ENCODE measurements at regions not wholly inside any gene's neighbourhood (a gene's known extent, or its start where the extent isn't known, plus 50 kb on each side); places are given as distances from the start of the nearest gene placed in this dataset.

- H3K4me2 ChIP-seq (ENCODE audit: low read depth, low read length), result no peak overlapping the region
- no peaks in the 10 kb centered on the region for H3K27me3 ChIP-seq (ENCODE audit: control insufficient read depth in 1 of 2, insufficient read depth in 2 of 2, low read length in 2 of 2)
- CTCF ChIA-PET (ENCODE audit: low intra/inter-chr PET ratio, low total read pairs), result no interaction called here
- POLR2A ChIA-PET, result no interaction called here
- in situ Hi-C loops (cut with HindIII; ENCODE audit: extremely low pct_ligation_motif_present, low pct_unique_long_range_greater_than_20kb) (no loop called here), intact Hi-C loops (cut with micrococcal nuclease; ENCODE audit: unreplicated experiment) (no loop called here)
- no peaks in the 10 kb centered on the region for H4K20me1 ChIP-seq (ENCODE audit: insufficient read depth, low read length)
- no peak for FAIRE-seq
- WGBS (ENCODE audit: low lambda C conversion rate), result 10% methylated on average over 5 of the region's 5 CpGs
- DNase-seq (ENCODE audit: low spot score), result no peak
- TF ChIP-seq SP5 (CRISPR knock-in tag; IDR thresholded peaks at IDR 0.05; ENCODE audit: borderline replicate concordance, low read depth), result no peak
- TF ChIP-seq KDM6A (CRISPR knock-in tag; IDR thresholded peaks at IDR 0.05; ENCODE audit: low read depth), result no peak
- no TSS peak for BruUV-seq (replicated peaks)
- no peak overlapping the region for H3K27ac ChIP-seq (ENCODE audit: extremely low read length, insufficient read depth, low read length)
- H3K9me3 ChIP-seq (ENCODE audit: low read length), result no peaks in the 10 kb centered on the region
- peak overlapping the region; percentile 6 for H2AFZ ChIP-seq (ENCODE audit: low read length)
- H3K36me3 ChIP-seq (replicated peaks in 1 of 2; ENCODE audit: control insufficient read depth in 1 of 2, insufficient read depth in 2 of 2, low read length in 2 of 2), result no peaks in the 10 kb centered on the region
- no peak overlapping the region for H3K4me3 ChIP-seq (replicated peaks in 1 of 3; ENCODE audit: insufficient read depth in 1 of 3, low read depth in 2 of 3, low read length in 3 of 3)
- H3K79me2 ChIP-seq (ENCODE audit: insufficient read depth, low read length), result no peaks in the 10 kb centered on the region
- ATAC-seq, result no peak
- H3K9ac ChIP-seq (ENCODE audit: insufficient read depth, low read depth, low read length), result no peak overlapping the region
- H3K4me1 ChIP-seq (ENCODE audit: insufficient read depth, low read length), result no peaks in the 10 kb centered on the region
Observed at GRCh38 chr11:82117362-82117761, 616.3 kb downstream of the FAM181B start.

- no peaks in the 10 kb centered on the region for H3K79me2 ChIP-seq (ENCODE audit: insufficient read depth, low read length)
- no peak overlapping the region for H3K27ac ChIP-seq (ENCODE audit: extremely low read length, insufficient read depth, low read length)
- BruUV-seq (replicated peaks), result no TSS peak
- H3K36me3 ChIP-seq (replicated peaks in 1 of 2; ENCODE audit: control insufficient read depth in 1 of 2, insufficient read depth in 2 of 2, low read length in 2 of 2), result no peaks in the 10 kb centered on the region
- H4K20me1 ChIP-seq (ENCODE audit: insufficient read depth, low read length), result no peaks in the 10 kb centered on the region
- no peaks in the 10 kb centered on the region for H3K9me3 ChIP-seq (ENCODE audit: low read length)
- H3K4me3 ChIP-seq (replicated peaks in 1 of 3; ENCODE audit: insufficient read depth in 1 of 3, low read depth in 2 of 3, low read length in 3 of 3), result no peak overlapping the region
- H3K4me2 ChIP-seq (ENCODE audit: low read depth, low read length), result peak overlapping the region; percentile 8; the same call in 1 of the 2 replicates
- H3K4me1 ChIP-seq (ENCODE audit: insufficient read depth, low read length), result no peaks in the 10 kb centered on the region
- no peaks in the 10 kb centered on the region for H3K27me3 ChIP-seq (ENCODE audit: control insufficient read depth in 1 of 2, insufficient read depth in 2 of 2, low read length in 2 of 2)
- ChIA-PET POLR2A (no interaction called here), CTCF (ENCODE audit: low intra/inter-chr PET ratio, low total read pairs) (no interaction called here)
- in situ Hi-C loops (cut with HindIII; ENCODE audit: extremely low pct_ligation_motif_present, low pct_unique_long_range_greater_than_20kb), result no loop called here
- FAIRE-seq (no peak), DNase-seq (ENCODE audit: low spot score) (no peak), ATAC-seq (no peak)
- under 1% methylated on average over 6 of the region's 6 CpGs for WGBS (ENCODE audit: low lambda C conversion rate)
- H2AFZ ChIP-seq (ENCODE audit: low read length), result no peak overlapping the region
- H3K9ac ChIP-seq (ENCODE audit: insufficient read depth, low read depth, low read length), result no peak overlapping the region
- intact Hi-C loops (cut with micrococcal nuclease; ENCODE audit: unreplicated experiment), result no loop called here
- TF ChIP-seq TFE3 (CRISPR knock-in tag; IDR thresholded peaks at IDR 0.05) (no peak), SOX13 (IDR thresholded peaks at IDR 0.05) (no peak), SOX13 (CRISPR knock-in tag; conservative IDR thresholded peaks at IDR 0.05 in 1 of 2, IDR thresholded peaks at IDR 0.05 in 1 of 2) (no peak), ZSCAN20 (CRISPR knock-in tag; IDR thresholded peaks at IDR 0.05; ENCODE audit: borderline replicate concordance) (no peak), ZNF660 (CRISPR knock-in tag; IDR thresholded peaks at IDR 0.05; ENCODE audit: borderline replicate concordance, low read depth) (no peak), EEA1 (CRISPR knock-in tag; IDR thresholded peaks at IDR 0.05; ENCODE audit: borderline replicate concordance) (no peak), ZNF362 (CRISPR knock-in tag; IDR thresholded peaks at IDR 0.05; ENCODE audit: borderline replicate concordance) (no peak), ATM (IDR thresholded peaks at IDR 0.05; ENCODE audit: borderline replicate concordance) (no peak), HOMEZ (CRISPR knock-in tag; IDR thresholded peaks at IDR 0.05; ENCODE audit: low read depth) (no peak), ZNF580 (CRISPR knock-in tag; IDR thresholded peaks at IDR 0.05; ENCODE audit: borderline replicate concordance, low read depth) (no peak), TEAD3 (CRISPR knock-in tag; optimal IDR thresholded peaks at IDR 0.05; ENCODE audit: borderline replicate concordance) (no peak), FOXK1 (CRISPR knock-in tag; IDR thresholded peaks at IDR 0.05; ENCODE audit: borderline replicate concordance, low read depth) (no peak), ZNF589 (CRISPR knock-in tag; conservative IDR thresholded peaks at IDR 0.05) (no peak)
Observed at GRCh38 chr11:82105331-82105998, 628.2 kb downstream of the FAM181B start.
